Ovary (tissue), 3 donors: ENCODE measurements at regions not wholly inside any gene's neighbourhood (a gene's known extent, or its start where the extent isn't known, plus 50 kb on each side); places are given as distances from the start of the nearest gene placed in this dataset.

Source experiments
- CTCF ChIP-seq, 3 donors: fragments of 450-650 bp in 2 of 3; fragments of 200-600 bp in 1 of 3; IDR thresholded peaks; one replicate each; pipeline versions ENCODE4 v1.5.1 to v1.8.0; 2016 to 2022; ENCODE audit warnings: antibody characterized with exemption in 3 of 3, mild to moderate bottlenecking in 1 of 3
- EP300 ChIP-seq: sonication (generic); formaldehyde crosslinking; IDR thresholded peaks from one replicate; pipeline ENCODE4 v1.6.1; 2017; ENCODE audit warnings: antibody characterized with exemption
- POLR2A ChIP-seq: fragments of 450-650 bp; IDR thresholded peaks from one replicate; pipeline ENCODE4 v1.6.1; 2017; ENCODE audit warnings: antibody characterized with exemption, mild to moderate bottlenecking, moderate library complexity
- donor health status: DM: no; HTN: no; CAD: no.

GRCh38 chr3:102883515-102883914 lies 448.7 kb downstream of the ZPLD1 start:
- TF ChIP-seq CTCF (IDR thresholded peaks at IDR 0.05) (no peak), POLR2A (no peak), EP300 (no peak)
